ENCODE measurements at regions not wholly inside any gene's neighbourhood (a gene's known extent, or its start where the extent isn't known, plus 50 kb on each side); places are given as distances from the start of the nearest gene placed in this dataset.
A peak's percentile ranks its signal among the peaks of the same experiment; 100 is the strongest.
"Not testable (repeated sequence)": the region's sequence is repeated elsewhere in the genome, so short reads cannot be mapped to it uniquely, and the experiment has no call there.

DNA sequence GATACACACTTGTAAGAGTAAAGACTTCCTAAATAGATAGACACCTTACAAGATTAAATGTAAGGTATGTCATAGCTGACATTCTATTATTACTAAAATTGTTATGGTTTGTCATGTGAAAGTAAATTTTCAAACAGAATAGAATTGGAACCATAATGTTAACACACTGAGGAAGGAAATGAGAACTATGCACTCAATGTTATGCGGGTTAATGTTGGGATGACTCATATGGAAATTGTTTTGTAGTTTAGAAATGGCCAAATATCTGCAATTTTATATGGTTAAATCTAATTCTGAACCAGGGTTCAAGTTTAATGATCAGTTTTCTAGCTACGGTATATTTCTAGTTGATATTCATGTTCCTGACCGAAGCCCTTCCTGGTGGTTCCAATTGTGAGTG, 214.2 kb upstream of the ADO start:
- H3K27me3 ChIP-seq: peaks cover 8% of the 10 kb centered on the region
- H3K27ac ChIP-seq: no peak overlapping the region
- no peaks in the 10 kb centered on the region for H3K9me3 ChIP-seq (ENCODE audit: low read depth)
- no peak overlapping the region for H3K4me3 ChIP-seq
- H3K4me1 ChIP-seq (ENCODE audit: low read depth): no peaks in the 10 kb centered on the region
- DNase-seq (ENCODE audit: low read depth in 1 of 2, low spot score in 1 of 2): no peak
- TF ChIP-seq, protein P1, sequence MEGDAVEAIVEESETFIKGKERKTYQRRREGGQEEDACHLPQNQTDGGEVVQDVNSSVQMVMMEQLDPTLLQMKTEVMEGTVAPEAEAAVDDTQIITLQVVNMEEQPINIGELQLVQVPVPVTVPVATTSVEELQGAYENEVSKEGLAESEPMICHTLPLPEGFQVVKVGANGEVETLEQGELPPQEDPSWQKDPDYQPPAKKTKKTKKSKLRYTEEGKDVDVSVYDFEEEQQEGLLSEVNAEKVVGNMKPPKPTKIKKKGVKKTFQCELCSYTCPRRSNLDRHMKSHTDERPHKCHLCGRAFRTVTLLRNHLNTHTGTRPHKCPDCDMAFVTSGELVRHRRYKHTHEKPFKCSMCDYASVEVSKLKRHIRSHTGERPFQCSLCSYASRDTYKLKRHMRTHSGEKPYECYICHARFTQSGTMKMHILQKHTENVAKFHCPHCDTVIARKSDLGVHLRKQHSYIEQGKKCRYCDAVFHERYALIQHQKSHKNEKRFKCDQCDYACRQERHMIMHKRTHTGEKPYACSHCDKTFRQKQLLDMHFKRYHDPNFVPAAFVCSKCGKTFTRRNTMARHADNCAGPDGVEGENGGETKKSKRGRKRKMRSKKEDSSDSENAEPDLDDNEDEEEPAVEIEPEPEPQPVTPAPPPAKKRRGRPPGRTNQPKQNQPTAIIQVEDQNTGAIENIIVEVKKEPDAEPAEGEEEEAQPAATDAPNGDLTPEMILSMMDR (IDR thresholded peaks at IDR 0.05; ENCODE audit: low read depth, low read length): no peak
- H3K36me3 ChIP-seq: no peaks in the 10 kb centered on the region

DNA sequence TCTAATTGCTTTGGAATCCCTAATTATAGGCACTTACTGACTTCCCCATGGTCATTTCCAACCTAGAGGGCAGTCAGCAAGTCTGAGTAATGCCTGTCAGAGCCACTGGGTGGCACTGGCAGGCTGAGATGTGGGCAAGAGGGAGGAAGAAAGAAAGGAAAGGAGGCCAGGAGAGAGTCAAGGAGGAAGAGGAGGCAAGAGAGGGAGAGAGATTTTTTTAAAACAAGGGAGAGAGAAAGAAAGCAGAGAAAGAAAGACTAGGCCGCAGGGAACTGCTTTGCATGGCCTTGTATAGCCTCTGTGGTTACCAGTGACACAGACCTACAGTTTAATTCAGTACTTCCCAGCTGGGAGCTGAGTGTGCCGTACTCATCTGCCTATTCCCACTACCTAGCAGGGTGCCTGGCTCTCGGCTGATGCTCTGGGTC, 210.4 kb upstream of the ADO start:
- Histone ChIP-seq H3K27ac (no peak overlapping the region), H3K36me3 (no peaks in the 10 kb centered on the region), H3K4me1 (ENCODE audit: low read depth) (no peaks in the 10 kb centered on the region), H3K9me3 (ENCODE audit: low read depth) (no peaks in the 10 kb centered on the region), H3K27me3 (peaks cover 8% of the 10 kb centered on the region), H3K4me3 (no peak overlapping the region)
- peak; percentile 60 to 77 for DNase-seq (ENCODE audit: low read depth in 1 of 2, low spot score in 1 of 2)
- TF ChIP-seq, protein P1 (IDR thresholded peaks at IDR 0.05; ENCODE audit: low read depth, low read length): peak; percentile 94

DNA sequence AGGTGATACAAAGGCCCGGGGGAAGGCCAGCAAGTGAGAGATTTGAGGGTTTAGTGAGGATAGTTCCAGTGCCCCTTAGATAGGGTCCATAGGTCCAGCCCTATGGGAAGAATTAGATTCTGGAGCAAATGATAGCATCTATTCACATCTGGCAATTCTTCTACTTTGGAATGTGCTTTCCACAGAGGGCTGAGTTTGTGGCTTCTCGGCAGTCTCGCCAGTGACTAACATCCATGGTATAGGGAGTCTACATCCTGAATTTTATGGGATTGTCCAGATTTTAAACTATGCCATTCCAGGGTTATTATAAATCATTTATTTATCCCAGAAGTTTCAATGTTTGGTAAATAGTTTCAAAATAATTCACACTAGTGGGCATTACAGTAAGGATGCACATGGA, 207.3 kb upstream of the ADO start:
- Histone ChIP-seq H3K9me3 (ENCODE audit: low read depth) (no peaks in the 10 kb centered on the region), H3K27ac (no peak overlapping the region), H3K36me3 (no peaks in the 10 kb centered on the region), H3K4me3 (no peak overlapping the region), H3K27me3 (no peaks in the 10 kb centered on the region), H3K4me1 (ENCODE audit: low read depth) (no peaks in the 10 kb centered on the region)
- peak in 1 of 2 donors; percentile 53 for DNase-seq (ENCODE audit: low read depth in 1 of 2, low spot score in 1 of 2)
- TF ChIP-seq, protein P1 (IDR thresholded peaks at IDR 0.05; ENCODE audit: low read depth, low read length): no peak

- H3K4me1 ChIP-seq (ENCODE audit: low read depth): no peaks in the 10 kb centered on the region
- no peak overlapping the region for H3K27ac ChIP-seq
- no peaks in the 10 kb centered on the region for H3K27me3 ChIP-seq
- no peaks in the 10 kb centered on the region for H3K9me3 ChIP-seq (ENCODE audit: low read depth)
- H3K36me3 ChIP-seq: no peaks in the 10 kb centered on the region
- DNase-seq (ENCODE audit: low read depth in 1 of 2, low spot score in 1 of 2): no peak
- TF ChIP-seq, protein P1 (IDR thresholded peaks at IDR 0.05; ENCODE audit: low read depth, low read length): no peak
- H3K4me3 ChIP-seq: no peak overlapping the region
These were observed 205.4 kb upstream of the ADO start for GRCh38 chr10:62599161-62599560.

DNA sequence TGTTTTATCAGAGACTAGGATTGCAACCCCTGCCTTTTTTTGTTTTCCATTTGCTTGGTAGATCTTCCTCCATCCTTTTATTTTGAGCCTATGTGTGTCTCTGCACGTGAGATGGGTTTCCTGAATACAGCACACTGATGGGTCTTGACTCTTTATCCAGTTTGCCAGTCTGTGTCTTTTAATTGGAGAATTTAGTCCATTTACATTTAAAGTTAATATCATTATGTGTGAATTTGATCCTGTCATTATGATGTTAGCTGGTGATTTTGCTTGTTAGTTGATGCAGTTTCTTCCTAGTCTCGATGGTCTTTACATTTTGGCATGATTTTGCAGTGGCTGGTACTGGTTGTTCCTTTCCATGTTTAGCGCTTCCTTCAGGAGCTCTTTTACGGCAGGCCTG, 198.0 kb upstream of the ADO start:
- H3K27me3 ChIP-seq; DNase-seq (ENCODE audit: low read depth in 1 of 2, low spot score in 1 of 2); H3K36me3 ChIP-seq: not testable (repeated sequence)

DNA sequence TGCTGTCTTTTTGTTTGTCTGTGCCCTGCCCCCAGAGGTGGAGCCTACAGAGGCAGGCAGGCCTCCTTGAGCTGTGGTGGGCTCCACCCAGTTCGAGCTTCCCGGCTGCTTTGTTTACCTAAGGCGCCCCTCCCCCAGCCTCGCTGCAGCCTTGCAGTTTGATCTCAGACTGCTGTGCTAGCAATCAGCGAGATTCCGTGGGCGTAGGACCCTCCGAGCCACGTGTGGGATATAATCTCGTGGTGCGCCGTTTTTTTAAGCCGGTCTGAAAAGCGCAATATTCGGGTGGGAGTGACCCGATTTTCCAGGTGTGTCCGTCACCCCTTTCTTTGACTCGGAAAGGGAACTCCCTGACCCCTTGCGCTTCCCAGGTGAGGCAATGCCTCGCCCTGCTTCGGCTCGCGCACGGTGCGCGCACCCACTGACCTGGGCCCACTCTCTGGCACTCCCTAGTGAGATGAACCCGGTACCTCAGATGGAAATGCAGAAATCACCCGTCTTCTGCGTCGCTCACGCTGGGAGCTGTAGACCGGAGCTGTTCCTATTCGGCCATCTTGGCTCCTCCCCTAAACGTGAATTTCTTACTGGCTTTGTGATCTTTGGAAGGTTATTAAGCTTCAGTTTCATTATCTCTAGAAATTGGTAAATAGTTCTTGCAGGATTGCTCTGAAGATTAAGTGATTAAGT, 196.2 kb upstream of the ADO start:
- H3K4me3 ChIP-seq; H3K27me3 ChIP-seq; H3K9me3 ChIP-seq (ENCODE audit: low read depth); H3K27ac ChIP-seq; DNase-seq (ENCODE audit: low read depth in 1 of 2, low spot score in 1 of 2); H3K4me1 ChIP-seq (ENCODE audit: low read depth); H3K36me3 ChIP-seq: not testable (repeated sequence)

More for the DNA sequence above, 198.0 kb upstream of the ADO start:
- H3K9me3 ChIP-seq (ENCODE audit: low read depth); H3K4me3 ChIP-seq; H3K27ac ChIP-seq; H3K4me1 ChIP-seq (ENCODE audit: low read depth): not testable (repeated sequence)
